ENCODE measurements at regions not wholly inside any gene's neighbourhood (a gene's known extent, or its start where the extent isn't known, plus 50 kb on each side); places are given as distances from the start of the nearest gene placed in this dataset.

DNA sequence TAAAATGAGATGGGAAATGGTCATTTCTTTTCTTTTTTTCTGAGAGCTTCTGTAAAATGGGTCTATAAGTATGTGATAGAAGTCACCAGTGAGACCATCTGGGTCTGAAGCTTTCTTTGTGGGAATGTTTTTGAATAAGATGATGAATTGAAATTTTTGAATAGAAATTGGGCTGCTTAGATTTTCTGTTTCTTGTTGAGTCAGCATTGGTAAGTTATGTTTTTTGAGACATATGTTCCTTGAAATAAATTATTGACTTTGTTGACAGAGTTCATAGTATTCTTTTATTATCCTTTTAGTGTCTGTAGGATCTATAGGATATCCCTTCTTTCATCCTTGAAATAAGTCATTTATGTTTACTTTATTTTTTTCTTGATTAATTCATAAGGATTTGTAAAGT lies 208.1 kb downstream of the OPA1 start:
- TF ChIP-seq, protein P1, sequence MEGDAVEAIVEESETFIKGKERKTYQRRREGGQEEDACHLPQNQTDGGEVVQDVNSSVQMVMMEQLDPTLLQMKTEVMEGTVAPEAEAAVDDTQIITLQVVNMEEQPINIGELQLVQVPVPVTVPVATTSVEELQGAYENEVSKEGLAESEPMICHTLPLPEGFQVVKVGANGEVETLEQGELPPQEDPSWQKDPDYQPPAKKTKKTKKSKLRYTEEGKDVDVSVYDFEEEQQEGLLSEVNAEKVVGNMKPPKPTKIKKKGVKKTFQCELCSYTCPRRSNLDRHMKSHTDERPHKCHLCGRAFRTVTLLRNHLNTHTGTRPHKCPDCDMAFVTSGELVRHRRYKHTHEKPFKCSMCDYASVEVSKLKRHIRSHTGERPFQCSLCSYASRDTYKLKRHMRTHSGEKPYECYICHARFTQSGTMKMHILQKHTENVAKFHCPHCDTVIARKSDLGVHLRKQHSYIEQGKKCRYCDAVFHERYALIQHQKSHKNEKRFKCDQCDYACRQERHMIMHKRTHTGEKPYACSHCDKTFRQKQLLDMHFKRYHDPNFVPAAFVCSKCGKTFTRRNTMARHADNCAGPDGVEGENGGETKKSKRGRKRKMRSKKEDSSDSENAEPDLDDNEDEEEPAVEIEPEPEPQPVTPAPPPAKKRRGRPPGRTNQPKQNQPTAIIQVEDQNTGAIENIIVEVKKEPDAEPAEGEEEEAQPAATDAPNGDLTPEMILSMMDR (IDR thresholded peaks at IDR 0.05) = no peak
- no peak for TF ChIP-seq POLR2A (IDR thresholded peaks at IDR 0.05)
- no peak for TF ChIP-seq POLR2AphosphoS5 (IDR thresholded peaks at IDR 0.05)

Measured in prostate gland (tissue), 2 donors.